HEK293 (cell line): ENCODE measurements at regions not wholly inside any gene's neighbourhood (a gene's known extent, or its start where the extent isn't known, plus 50 kb on each side); places are given as distances from the start of the nearest gene placed in this dataset.

Experiments
- CTCF ChIA-PET: fragments of 350-600 bp; formaldehyde crosslinking; extraction: SDS; loops from one replicate; lab custom pipeline; 2021; ENCODE audit warnings: antibody characterized with exemption; lab: Yijun Ruan, JAX
- POLR2A ChIA-PET: fragments of 300-600 bp; formaldehyde crosslinking; extraction: SDS; loops from one replicate; lab custom pipeline; 2020; ENCODE audit warnings: antibody characterized with exemption, inconsistent platforms; lab: Yijun Ruan, JAX
- H3K27ac ChIP-seq: fragments of 200-500 bp; sonication (Bioruptor generic); 2 replicates; pipeline ENCODE4 v1.5.1; 2014; ENCODE audit warnings: low read depth, low read length, control low read depth, inconsistent platforms; ENCODE audit errors: extremely low read depth
- H3K36me3 ChIP-seq, 2 experiments: fragments of 200-500 bp in 1 of 2; sonication (Bioruptor generic) in 1 of 2; 1 replicate in 1 of 2; 2 replicates in 1 of 2; pipeline ENCODE4 v1.5.1; 2014 to 2017; ENCODE audit warnings: inconsistent platforms in 2 of 2, low read length in 2 of 2; ENCODE audit not compliant: control insufficient read depth in 2 of 2, insufficient read depth in 1 of 2
- H3K4me1 ChIP-seq: fragments of 200-500 bp; sonication (Bioruptor generic); 2 replicates; pipeline ENCODE4 v1.5.1; 2014; ENCODE audit warnings: mild to moderate bottlenecking, low read length, inconsistent platforms; ENCODE audit not compliant: control insufficient read depth, insufficient read depth
- H3K4me3 ChIP-seq: 2 replicates; pipeline ENCODE4 v1.5.1; 2011; ENCODE audit warnings: low read depth, mild to moderate bottlenecking, control low read depth, low read length, moderate library complexity
- H3K9me3 ChIP-seq: fragments of 200-500 bp; sonication (Bioruptor generic); 2 replicates; pipeline ENCODE4 v1.5.1; 2014; ENCODE audit warnings: low read depth, low read length, inconsistent platforms; ENCODE audit not compliant: control insufficient read depth, insufficient read depth
- GLI4 ChIP-seq: fragments of 450-650 bp; formaldehyde crosslinking; IDR thresholded peaks from 2 replicates; pipeline ENCODE4 v1.5.1; 2016; ENCODE audit warnings: missing biosample characterization, missing genetic modification characterization
- HOXC10 ChIP-seq: sonication (generic); formaldehyde crosslinking; IDR thresholded peaks from 2 replicates; pipeline ENCODE4 v1.8.1; 2023; ENCODE audit warnings: mild to moderate bottlenecking, missing genetic modification reagents
- INSM2 ChIP-seq: fragments of 450-650 bp; formaldehyde crosslinking; IDR thresholded peaks from 2 replicates; pipeline ENCODE4 v1.5.1; 2016; ENCODE audit warnings: missing biosample characterization, missing genetic modification characterization
- KLF16 ChIP-seq: fragments of 450-650 bp; formaldehyde crosslinking; IDR thresholded peaks from 2 replicates; pipeline ENCODE4 v1.5.1; 2017; ENCODE audit warnings: missing biosample characterization, missing genetic modification characterization
- KLF7 ChIP-seq: fragments of 450-650 bp; formaldehyde crosslinking; IDR thresholded peaks from 2 replicates; pipeline ENCODE4 v1.5.1; 2016; ENCODE audit warnings: missing biosample characterization, missing genetic modification characterization, borderline replicate concordance
- KLF8 ChIP-seq: fragments of 450-650 bp; formaldehyde crosslinking; IDR thresholded peaks from 2 replicates; pipeline ENCODE4 v1.5.1; 2016; ENCODE audit warnings: missing biosample characterization, missing genetic modification characterization
- SALL2 ChIP-seq: fragments of 450-650 bp; formaldehyde crosslinking; IDR thresholded peaks from 2 replicates; pipeline ENCODE4 v1.5.0; 2017; ENCODE audit warnings: missing biosample characterization, mild to moderate bottlenecking, missing genetic modification characterization, borderline replicate concordance
- SETDB1 ChIP-seq: IDR thresholded peaks from one replicate; pipeline ENCODE4 v1.6.1; 2017; ENCODE audit warnings: mild to moderate bottlenecking, low read length, moderate library complexity, mixed read lengths; ENCODE audit not compliant: insufficient read length
- SP3 ChIP-seq: fragments of 450-650 bp; formaldehyde crosslinking; IDR thresholded peaks from 2 replicates; pipeline ENCODE4 v1.5.1; 2016; ENCODE audit warnings: missing biosample characterization, missing genetic modification characterization
- TRIM28 ChIP-seq: IDR thresholded peaks from 2 replicates; pipeline ENCODE4 v1.6.1; 2011; ENCODE audit warnings: low read length, control low read depth, borderline replicate concordance
- YY1 ChIP-seq: fragments of 450-650 bp; formaldehyde crosslinking; IDR thresholded peaks from 2 replicates; pipeline ENCODE4 v1.5.1; 2018; ENCODE audit warnings: missing biosample characterization, missing genetic modification characterization
- ZBTB48 ChIP-seq: fragments of 450-650 bp; formaldehyde crosslinking; IDR thresholded peaks from 2 replicates; pipeline ENCODE4 v1.5.1; 2016; ENCODE audit warnings: missing biosample characterization, missing genetic modification characterization
- ZBTB49 ChIP-seq: fragments of 450-650 bp; formaldehyde crosslinking; IDR thresholded peaks from 2 replicates; pipeline ENCODE4 v1.5.1; 2016; ENCODE audit warnings: missing biosample characterization, missing genetic modification characterization, low read depth
- ZNF140 ChIP-seq: fragments of 450-650 bp; formaldehyde crosslinking; IDR thresholded peaks from 2 replicates; pipeline ENCODE4 v1.5.1; 2016; ENCODE audit warnings: missing biosample characterization, missing genetic modification characterization
- ZNF157 ChIP-seq: fragments of 450-650 bp; formaldehyde crosslinking; IDR thresholded peaks from 2 replicates; pipeline ENCODE4 v1.5.1; 2016; ENCODE audit warnings: missing biosample characterization, missing genetic modification characterization
- ZNF24 ChIP-seq: fragments of 450-650 bp; formaldehyde crosslinking; IDR thresholded peaks from 2 replicates; pipeline ENCODE4 v1.5.1; 2016; ENCODE audit warnings: missing biosample characterization, missing genetic modification characterization
- ZNF292 ChIP-seq: fragments of 450-650 bp; formaldehyde crosslinking; IDR thresholded peaks from 2 replicates; pipeline ENCODE4 v1.5.1; 2016; ENCODE audit warnings: low read depth, missing biosample characterization, missing genetic modification characterization, borderline replicate concordance
- ZNF335 ChIP-seq: fragments of 450-650 bp; formaldehyde crosslinking; conservative IDR thresholded peaks from 2 replicates; pipeline ENCODE4 v1.5.1; 2016; ENCODE audit warnings: missing biosample characterization, missing genetic modification characterization
- ZNF548 ChIP-seq: fragments of 450-650 bp; formaldehyde crosslinking; IDR thresholded peaks from 2 replicates; pipeline ENCODE4 v1.5.1; 2016; ENCODE audit warnings: missing biosample characterization, missing genetic modification characterization
- ZNF596 ChIP-seq: fragments of 450-650 bp; IDR thresholded peaks from 2 replicates; pipeline ENCODE4 v1.5.0; 2018; ENCODE audit warnings: missing biosample characterization, mild to moderate bottlenecking, missing genetic modification characterization, moderate library complexity
- ZNF621 ChIP-seq: fragments of 450-650 bp; formaldehyde crosslinking; IDR thresholded peaks from 2 replicates; pipeline ENCODE4 v1.5.1; 2017; ENCODE audit warnings: missing biosample characterization, missing genetic modification characterization
- ZNF664 ChIP-seq: fragments of 450-650 bp; formaldehyde crosslinking; IDR thresholded peaks from 2 replicates; pipeline ENCODE4 v1.5.1; 2016; ENCODE audit warnings: missing biosample characterization, missing genetic modification characterization
- ZNF670 ChIP-seq: fragments of 450-650 bp; formaldehyde crosslinking; IDR thresholded peaks from 2 replicates; pipeline ENCODE4 v1.5.1; 2016; ENCODE audit warnings: missing biosample characterization, missing genetic modification characterization, low read depth
- ZNF785 ChIP-seq: fragments of 450-650 bp; formaldehyde crosslinking; IDR thresholded peaks from 2 replicates; pipeline ENCODE4 v1.5.1; 2016; ENCODE audit warnings: missing biosample characterization, missing genetic modification characterization
- ZSCAN30 ChIP-seq: fragments of 450-650 bp; IDR thresholded peaks from 2 replicates; pipeline ENCODE4 v1.5.1; 2018; ENCODE audit warnings: missing biosample characterization, mild to moderate bottlenecking, missing genetic modification characterization, moderate library complexity
- TF ChIP-seq, protein P1 (sequence below): fragments of 450-650 bp; formaldehyde crosslinking; IDR thresholded peaks from 2 replicates; pipeline ENCODE4 v1.5.1; 2017; ENCODE audit warnings: missing biosample characterization, missing genetic modification characterization

DNA sequence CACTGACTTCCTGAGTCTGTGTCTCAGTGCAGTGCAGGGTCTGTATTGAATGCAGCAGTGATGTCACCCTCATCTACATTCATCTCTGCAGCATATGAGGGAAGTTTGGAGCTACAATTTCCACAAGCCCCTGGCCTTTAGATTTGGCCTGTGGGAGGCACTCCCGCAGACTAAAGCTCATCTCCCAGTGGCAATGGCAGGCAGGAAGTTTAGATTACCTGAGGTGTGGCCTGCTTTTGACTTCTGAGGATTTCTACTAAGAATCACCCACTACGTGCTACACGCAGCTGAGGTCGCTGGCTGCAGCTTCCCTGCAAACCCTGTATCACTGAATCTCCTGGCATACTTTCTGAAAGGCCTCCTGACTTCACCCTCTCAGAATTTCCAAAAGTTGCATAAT, 202.2 kb upstream of the PRKD1 start:
- ChIA-PET CTCF (no interaction called here), POLR2A (no interaction called here)
- TF ChIP-seq ZNF24 (tag by site-specific recombination) (no peak), TRIM28 (no peak), SP3 (tag by site-specific recombination) (no peak), ZNF664 (no peak), ZNF785 (tag by site-specific recombination) (no peak), ZNF140 (tag by site-specific recombination) (no peak), ZNF548 (tag by site-specific recombination) (no peak), ZNF157 (no peak), KLF16 (no peak), KLF8 (tag by site-specific recombination) (no peak), SETDB1 (no peak)
- TF ChIP-seq, protein P1, sequence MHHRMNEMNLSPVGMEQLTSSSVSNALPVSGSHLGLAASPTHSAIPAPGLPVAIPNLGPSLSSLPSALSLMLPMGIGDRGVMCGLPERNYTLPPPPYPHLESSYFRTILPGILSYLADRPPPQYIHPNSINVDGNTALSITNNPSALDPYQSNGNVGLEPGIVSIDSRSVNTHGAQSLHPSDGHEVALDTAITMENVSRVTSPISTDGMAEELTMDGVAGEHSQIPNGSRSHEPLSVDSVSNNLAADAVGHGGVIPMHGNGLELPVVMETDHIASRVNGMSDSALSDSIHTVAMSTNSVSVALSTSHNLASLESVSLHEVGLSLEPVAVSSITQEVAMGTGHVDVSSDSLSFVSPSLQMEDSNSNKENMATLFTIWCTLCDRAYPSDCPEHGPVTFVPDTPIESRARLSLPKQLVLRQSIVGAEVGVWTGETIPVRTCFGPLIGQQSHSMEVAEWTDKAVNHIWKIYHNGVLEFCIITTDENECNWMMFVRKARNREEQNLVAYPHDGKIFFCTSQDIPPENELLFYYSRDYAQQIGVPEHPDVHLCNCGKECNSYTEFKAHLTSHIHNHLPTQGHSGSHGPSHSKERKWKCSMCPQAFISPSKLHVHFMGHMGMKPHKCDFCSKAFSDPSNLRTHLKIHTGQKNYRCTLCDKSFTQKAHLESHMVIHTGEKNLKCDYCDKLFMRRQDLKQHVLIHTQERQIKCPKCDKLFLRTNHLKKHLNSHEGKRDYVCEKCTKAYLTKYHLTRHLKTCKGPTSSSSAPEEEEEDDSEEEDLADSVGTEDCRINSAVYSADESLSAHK (tag by site-specific recombination) = no peak
- no peak overlapping the region for H3K27ac ChIP-seq
- H3K4me3 ChIP-seq = no peak overlapping the region
- no peaks in the 10 kb centered on the region for H3K9me3 ChIP-seq
- no peaks in the 10 kb centered on the region for H3K36me3 ChIP-seq
- no peaks in the 10 kb centered on the region for H3K4me1 ChIP-seq

- ChIA-PET POLR2A (no interaction called here), CTCF (no interaction called here)
- no peaks in the 10 kb centered on the region for H3K36me3 ChIP-seq
- no peak overlapping the region for H3K4me3 ChIP-seq
- TF ChIP-seq YY1 (tag by site-specific recombination) (no peak), GLI4 (no peak), ZNF292 (tag by site-specific recombination) (no peak), ZNF670 (no peak), KLF7 (tag by site-specific recombination) (no peak), HOXC10 (CRISPR knock-in tag) (no peak), SALL2 (no peak), ZNF621 (tag by site-specific recombination) (no peak), ZNF157 (no peak), ZNF596 (tag by site-specific recombination) (no peak), INSM2 (tag by site-specific recombination) (no peak), ZBTB48 (tag by site-specific recombination) (no peak), TRIM28 (no peak), ZSCAN30 (no peak), ZBTB49 (no peak), ZNF335 (tag by site-specific recombination) (no peak)
- H3K27ac ChIP-seq = no peak overlapping the region
- H3K9me3 ChIP-seq = no peaks in the 10 kb centered on the region
- no peaks in the 10 kb centered on the region for H3K4me1 ChIP-seq
Observed at GRCh38 chr14:30131581-30132097, 204.0 kb upstream of the PRKD1 start.
